Epithelial cell of prostate (primary cell): ENCODE measurements at regions not wholly inside any gene's neighbourhood (a gene's known extent, or its start where the extent isn't known, plus 50 kb on each side); places are given as distances from the start of the nearest gene placed in this dataset.

Experiments used
- DNase-seq: peaks from one replicate; pipeline ENCODE4 v3.0.0-alpha.2; 2011; ENCODE audit warnings: low read depth, low spot score
- H3K27ac ChIP-seq: fragments of 450-650 bp; 2 replicates; pipeline ENCODE4 v1.5.1; 2017; ENCODE audit warnings: mild to moderate bottlenecking

- no peak overlapping the region for H3K27ac ChIP-seq
- DNase-seq, result no peak
Measured at GRCh38 chr10:107215681-107216080, 51.2 kb upstream of the SORCS1 start.
